GM19023 (cell line): ENCODE measurements at regions not wholly inside any gene's neighbourhood (a gene's known extent, or its start where the extent isn't known, plus 50 kb on each side); places are given as distances from the start of the nearest gene placed in this dataset.
"Not testable (repeated sequence)": the region's sequence is repeated elsewhere in the genome, so short reads cannot be mapped to it uniquely, and the experiment has no call there.

Source experiments
- ATAC-seq: cut with Tn5 transposase; IDR thresholded peaks from one replicate; pipeline ENCODE4 v1.9.1; 2021; ENCODE audit warnings: mild to moderate bottlenecking, moderate library complexity; ENCODE audit not compliant: unreplicated experiment

DNA sequence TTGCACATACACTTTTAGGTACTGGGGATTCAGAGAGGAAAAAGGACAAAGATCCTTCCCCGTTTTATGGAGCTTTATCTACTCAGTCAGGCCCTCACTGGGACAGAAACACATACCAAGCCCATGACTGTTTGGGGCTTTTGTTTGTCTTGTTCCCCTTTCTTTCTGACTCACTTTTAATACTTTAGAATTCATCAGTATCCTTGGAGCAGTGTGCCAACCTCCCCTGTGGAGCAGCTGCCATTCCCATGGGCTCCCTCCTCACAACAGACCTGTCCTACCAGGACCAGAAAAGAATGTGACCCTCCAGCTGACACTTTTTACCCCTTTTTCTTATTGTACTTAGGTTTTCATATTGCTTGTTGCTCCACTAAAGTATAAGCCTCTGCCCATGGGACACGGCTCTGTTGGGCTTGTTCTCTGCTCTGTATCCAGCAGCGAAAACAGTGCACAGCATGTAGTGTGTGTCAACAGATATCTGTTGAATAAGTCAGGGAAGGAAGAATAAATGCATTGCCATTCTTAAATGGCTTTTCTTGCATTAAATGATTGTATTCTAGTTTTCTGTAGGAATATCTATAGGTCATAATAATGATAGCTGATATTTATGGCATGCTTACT lies 431.1 kb downstream of the EFNB2 start:
- no peak for ATAC-seq

GRCh38 chr13:106103779-106104178 lies 431.7 kb downstream of the EFNB2 start:
- ATAC-seq: no peak

DNA sequence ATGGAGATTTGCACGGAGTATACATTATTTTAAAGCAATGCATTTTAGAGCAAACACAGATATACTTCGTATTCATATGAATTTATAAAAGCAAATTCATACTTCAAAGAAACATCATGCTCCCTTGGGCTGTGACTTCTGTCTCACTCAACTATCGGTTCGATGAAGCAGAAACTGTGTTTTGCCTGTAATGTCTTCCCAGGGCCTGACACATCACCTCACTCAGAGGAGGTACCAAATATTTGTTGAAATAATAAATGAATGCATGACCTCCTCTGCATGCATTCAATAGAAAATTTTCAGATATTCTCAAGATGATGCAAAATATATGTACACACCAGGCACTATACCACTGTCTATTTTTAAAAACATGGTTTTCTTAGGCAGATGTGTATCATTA lies 432.7 kb downstream of the EFNB2 start:
- ATAC-seq: no peak

GRCh38 chr13:106101201-106101600 lies 434.3 kb downstream of the EFNB2 start:
- no peak for ATAC-seq

- peak; percentile 71 for ATAC-seq
These were observed 435.1 kb downstream of the EFNB2 start for GRCh38 chr13:106100171-106100919.

DNA sequence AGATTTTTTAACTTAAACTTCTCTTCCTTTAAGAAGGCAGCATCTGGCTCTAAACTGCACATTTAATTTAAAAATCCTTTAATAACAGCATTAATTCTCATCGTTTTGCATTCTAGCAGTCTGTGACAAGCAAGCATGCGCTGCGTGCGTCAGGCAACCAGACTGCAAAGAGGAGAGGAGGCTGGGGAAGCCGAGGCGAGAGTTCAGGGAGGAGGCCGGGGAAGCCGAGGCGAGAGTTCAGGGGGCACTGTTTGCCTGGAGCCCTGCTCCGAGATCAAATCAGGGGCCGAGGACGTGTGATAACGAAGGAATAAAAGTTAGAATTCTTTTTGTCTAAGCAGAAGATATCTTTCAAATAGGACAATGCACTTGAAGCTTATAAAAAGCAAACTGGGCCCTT lies 435.7 kb downstream of the EFNB2 start:
- ATAC-seq: no peak

DNA sequence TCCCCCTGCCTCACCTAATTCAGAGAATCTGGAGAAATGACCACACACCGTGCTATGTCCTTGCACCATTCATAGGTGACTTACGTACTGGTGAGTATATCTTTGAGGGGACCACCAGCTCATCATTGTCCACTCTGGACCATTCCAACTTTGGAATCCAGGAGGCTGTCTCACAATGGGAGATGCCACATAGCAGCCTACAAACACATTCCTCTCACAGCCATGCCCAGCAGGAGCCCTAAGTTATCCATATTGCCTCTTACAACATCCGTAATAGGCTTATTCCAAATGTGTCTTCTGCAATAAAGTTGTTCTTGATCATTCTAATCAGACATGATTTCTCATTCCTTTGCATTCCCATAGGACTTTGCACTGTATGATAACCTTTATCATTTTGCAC lies 436.7 kb downstream of the EFNB2 start:
- ATAC-seq: no peak

- ATAC-seq: no peak
These were observed 438.8 kb downstream of the EFNB2 start for GRCh38 chr13:106096661-106097092.

DNA sequence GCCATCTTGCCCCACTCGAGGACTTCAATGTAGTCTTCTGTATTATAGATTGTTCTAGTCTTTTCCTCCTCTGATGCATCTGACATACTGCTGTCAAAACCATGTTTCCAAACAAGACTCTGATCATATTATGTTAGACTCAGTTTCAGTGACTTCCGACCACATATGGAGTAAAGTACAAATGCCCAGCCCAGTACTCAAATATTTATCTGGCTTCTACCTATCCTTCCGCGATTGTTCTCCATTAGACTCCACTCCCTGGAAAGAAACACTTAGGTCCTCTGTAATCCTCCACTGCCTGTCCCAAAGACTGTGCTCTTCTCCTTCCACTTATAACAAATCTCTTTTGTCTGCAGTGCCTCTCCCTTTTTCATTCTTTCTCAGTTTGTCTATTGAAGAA lies 439.5 kb downstream of the EFNB2 start:
- no peak for ATAC-seq

DNA sequence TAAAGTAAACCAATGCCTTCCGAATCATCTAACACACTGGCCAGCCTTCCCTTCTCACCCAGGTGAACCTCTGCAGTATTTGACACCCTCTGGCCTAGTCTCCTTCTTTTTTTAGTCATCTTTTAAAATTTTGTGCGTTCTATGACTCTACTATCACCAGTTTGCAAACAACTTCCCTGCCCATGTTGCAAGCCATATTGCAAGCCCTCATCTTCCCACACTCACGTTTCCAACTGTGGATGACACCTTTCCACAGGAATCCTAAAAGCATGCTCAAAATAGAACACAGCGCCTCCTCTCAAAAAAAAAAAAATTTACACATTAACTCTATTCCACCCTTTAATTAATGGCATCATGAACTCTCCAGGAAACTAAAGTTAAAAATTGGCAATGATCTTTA lies 440.1 kb downstream of the EFNB2 start:
- no peak for ATAC-seq

DNA sequence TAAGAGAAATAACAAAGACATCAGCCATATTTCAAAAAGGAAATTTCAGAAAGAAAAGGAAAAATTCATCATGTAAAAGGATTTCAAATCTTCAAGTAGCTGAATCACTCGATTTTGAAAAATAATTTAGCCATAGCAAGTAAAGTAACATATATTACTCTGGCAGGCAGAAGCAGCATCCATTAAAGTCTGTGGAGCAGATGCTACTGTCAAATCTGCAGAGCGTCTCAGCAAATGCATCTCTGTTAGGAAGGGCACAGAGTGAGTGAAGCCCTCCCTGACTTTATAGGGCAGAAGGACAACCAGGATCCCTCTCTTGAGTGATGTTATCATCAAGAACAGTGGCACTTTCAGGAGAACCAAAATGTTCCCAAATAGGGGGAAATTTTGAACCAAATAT lies 445.5 kb downstream of the EFNB2 start:
- ATAC-seq: no peak

GRCh38 chr13:106089261-106089980 lies 446.0 kb downstream of the EFNB2 start:
- no peak for ATAC-seq

- no peak for ATAC-seq
These were observed 447.4 kb downstream of the EFNB2 start for GRCh38 chr13:106088085-106088484.

DNA sequence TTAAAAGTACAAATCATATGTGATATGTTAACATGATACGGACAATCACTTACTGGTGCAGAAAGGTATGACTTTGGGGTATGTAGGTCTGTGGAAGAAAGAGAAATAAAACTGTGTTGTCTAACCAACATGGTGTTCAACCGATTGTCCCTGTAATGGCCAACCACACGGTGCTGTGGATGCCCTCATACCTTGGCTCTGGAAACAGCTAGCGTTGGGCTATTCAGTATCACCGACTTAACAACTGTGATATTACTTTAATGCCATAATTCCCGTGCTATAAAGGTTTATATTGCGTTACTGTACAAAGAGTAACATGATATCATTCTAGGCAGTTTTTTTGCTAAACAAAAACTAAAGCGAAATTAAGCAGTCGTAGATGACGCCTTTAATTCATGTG lies 448.3 kb downstream of the EFNB2 start:
- no peak for ATAC-seq

- ATAC-seq: peak; percentile 85
These were observed 451.7 kb downstream of the EFNB2 start for GRCh38 chr13:106083620-106084350.

DNA sequence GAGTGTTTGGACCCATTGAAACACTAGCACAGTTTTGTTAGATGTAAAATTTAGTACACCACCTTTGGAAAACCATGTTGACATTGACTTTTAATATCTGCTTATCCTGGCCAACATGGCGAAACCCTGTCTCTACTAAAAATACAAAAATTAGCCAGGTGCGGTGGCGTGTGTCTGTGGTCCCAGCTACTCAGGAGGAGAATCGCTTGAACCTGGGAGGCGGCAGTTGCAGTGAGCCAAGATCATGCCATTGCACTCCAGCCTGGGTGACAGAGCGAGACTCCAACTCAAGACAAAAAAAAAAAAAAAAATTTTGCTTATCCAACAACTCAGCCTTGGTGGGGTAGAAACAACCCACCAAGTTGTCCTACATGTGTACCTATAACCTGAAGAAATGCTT lies 454.2 kb downstream of the EFNB2 start:
- not testable (repeated sequence) for ATAC-seq

- ATAC-seq: no peak
These were observed 457.3 kb downstream of the EFNB2 start for GRCh38 chr13:106078191-106078590.

DNA sequence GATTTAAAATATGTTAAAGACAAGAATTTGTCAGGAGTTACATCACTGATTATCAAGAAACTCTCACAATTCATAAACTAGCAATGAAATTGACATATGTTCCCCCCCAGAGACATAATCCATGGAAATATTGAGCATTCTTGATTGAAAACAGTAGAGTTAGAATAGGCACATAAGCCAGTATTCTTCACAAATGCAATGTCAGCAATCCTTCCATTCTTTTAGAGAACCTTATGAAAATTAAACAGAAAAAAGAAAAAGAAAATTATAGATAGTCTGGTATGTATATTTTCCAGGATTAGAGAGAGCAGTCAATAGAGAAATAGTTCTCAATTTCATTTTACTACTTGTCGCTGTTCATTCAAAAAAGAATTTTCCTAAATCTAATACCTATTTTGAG lies 458.4 kb downstream of the EFNB2 start:
- no peak for ATAC-seq

DNA sequence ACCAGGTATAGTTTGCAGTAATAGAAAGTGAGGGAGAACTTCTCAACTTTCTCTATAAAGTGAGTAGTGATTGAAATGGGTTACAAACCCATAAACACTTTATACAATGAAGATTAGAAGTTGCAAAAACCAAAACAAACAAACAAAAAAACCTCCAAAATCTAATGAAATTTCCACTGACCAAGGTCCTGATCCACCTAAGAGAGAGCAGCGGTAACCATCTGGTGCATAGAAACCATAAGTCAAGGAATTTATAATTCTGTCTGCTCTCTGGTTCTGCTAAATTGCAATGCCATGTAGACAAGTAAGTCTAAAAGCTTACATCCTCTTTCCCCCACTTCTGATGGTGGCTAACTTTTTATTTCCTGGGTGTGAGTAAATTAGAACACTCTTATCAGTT lies 463.4 kb downstream of the EFNB2 start:
- no peak for ATAC-seq

GRCh38 chr13:106063591-106064313 lies 471.7 kb downstream of the EFNB2 start:
- no peak for ATAC-seq

GRCh38 chr13:106061781-106062180 lies 473.7 kb downstream of the EFNB2 start:
- ATAC-seq: no peak
